ENCODE measurements at regions not wholly inside any gene's neighbourhood (a gene's known extent, or its start where the extent isn't known, plus 50 kb on each side); places are given as distances from the start of the nearest gene placed in this dataset.

DNA sequence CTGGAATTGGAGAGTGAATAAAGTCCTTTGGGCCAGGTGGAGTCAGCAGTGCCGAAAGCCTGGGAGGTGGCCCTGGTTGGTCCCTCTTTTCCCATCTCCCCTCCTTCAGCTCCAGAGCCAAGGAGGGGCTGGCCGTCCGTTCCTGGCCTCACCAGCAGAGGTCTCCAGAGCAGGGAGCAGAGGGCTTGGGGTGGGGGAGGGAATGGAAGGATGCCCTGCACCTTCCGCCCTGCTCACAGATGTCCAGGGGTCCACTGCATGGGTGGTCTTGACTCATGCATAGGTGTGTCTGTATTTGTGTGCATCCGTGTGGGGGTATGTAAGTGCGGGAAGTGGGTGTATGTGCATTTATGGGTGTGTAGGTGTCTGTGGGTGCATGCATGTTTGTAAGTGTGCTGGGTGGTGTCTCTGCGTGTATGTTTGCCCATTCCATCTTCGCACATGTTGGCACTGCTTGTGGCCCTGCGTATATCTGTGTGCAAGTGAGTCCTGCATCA is 201.8 kb downstream of the ZFP36L2 start:
- no peak for TF ChIP-seq EZH2 (IDR thresholded peaks at IDR 0.05; ENCODE audit: low read depth, unreplicated experiment)
- TF ChIP-seq, protein P1, sequence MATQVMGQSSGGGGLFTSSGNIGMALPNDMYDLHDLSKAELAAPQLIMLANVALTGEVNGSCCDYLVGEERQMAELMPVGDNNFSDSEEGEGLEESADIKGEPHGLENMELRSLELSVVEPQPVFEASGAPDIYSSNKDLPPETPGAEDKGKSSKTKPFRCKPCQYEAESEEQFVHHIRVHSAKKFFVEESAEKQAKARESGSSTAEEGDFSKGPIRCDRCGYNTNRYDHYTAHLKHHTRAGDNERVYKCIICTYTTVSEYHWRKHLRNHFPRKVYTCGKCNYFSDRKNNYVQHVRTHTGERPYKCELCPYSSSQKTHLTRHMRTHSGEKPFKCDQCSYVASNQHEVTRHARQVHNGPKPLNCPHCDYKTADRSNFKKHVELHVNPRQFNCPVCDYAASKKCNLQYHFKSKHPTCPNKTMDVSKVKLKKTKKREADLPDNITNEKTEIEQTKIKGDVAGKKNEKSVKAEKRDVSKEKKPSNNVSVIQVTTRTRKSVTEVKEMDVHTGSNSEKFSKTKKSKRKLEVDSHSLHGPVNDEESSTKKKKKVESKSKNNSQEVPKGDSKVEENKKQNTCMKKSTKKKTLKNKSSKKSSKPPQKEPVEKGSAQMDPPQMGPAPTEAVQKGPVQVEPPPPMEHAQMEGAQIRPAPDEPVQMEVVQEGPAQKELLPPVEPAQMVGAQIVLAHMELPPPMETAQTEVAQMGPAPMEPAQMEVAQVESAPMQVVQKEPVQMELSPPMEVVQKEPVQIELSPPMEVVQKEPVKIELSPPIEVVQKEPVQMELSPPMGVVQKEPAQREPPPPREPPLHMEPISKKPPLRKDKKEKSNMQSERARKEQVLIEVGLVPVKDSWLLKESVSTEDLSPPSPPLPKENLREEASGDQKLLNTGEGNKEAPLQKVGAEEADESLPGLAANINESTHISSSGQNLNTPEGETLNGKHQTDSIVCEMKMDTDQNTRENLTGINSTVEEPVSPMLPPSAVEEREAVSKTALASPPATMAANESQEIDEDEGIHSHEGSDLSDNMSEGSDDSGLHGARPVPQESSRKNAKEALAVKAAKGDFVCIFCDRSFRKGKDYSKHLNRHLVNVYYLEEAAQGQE (IDR thresholded peaks at IDR 0.05; ENCODE audit: unreplicated experiment) = no peak
- TF ChIP-seq, protein P2, sequence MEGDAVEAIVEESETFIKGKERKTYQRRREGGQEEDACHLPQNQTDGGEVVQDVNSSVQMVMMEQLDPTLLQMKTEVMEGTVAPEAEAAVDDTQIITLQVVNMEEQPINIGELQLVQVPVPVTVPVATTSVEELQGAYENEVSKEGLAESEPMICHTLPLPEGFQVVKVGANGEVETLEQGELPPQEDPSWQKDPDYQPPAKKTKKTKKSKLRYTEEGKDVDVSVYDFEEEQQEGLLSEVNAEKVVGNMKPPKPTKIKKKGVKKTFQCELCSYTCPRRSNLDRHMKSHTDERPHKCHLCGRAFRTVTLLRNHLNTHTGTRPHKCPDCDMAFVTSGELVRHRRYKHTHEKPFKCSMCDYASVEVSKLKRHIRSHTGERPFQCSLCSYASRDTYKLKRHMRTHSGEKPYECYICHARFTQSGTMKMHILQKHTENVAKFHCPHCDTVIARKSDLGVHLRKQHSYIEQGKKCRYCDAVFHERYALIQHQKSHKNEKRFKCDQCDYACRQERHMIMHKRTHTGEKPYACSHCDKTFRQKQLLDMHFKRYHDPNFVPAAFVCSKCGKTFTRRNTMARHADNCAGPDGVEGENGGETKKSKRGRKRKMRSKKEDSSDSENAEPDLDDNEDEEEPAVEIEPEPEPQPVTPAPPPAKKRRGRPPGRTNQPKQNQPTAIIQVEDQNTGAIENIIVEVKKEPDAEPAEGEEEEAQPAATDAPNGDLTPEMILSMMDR (conservative IDR thresholded peaks at IDR 0.05; ENCODE audit: low read depth in 2 of 2) = peak; percentile 78 to 91
- TF ChIP-seq POLR2AphosphoS5 (IDR thresholded peaks at IDR 0.05; ENCODE audit: low read depth) = no peak
- no peak for TF ChIP-seq ZNF331 (CRISPR knock-in tag; IDR thresholded peaks at IDR 0.05; ENCODE audit: low read depth)
- no peak for TF ChIP-seq ZNF114 (CRISPR knock-in tag; IDR thresholded peaks at IDR 0.05)
- TF ChIP-seq, protein P3, sequence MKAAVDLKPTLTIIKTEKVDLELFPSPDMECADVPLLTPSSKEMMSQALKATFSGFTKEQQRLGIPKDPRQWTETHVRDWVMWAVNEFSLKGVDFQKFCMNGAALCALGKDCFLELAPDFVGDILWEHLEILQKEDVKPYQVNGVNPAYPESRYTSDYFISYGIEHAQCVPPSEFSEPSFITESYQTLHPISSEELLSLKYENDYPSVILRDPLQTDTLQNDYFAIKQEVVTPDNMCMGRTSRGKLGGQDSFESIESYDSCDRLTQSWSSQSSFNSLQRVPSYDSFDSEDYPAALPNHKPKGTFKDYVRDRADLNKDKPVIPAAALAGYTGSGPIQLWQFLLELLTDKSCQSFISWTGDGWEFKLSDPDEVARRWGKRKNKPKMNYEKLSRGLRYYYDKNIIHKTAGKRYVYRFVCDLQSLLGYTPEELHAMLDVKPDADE (IDR thresholded peaks at IDR 0.05) = no peak
- TF ChIP-seq EZH2phosphoT487 (IDR thresholded peaks at IDR 0.05; ENCODE audit: unreplicated experiment) = no peak
- TF ChIP-seq CREB1 (CRISPR knock-in tag; IDR thresholded peaks at IDR 0.05; ENCODE audit: low read depth) = no peak

All from GM23338 (cell line).